ENCODE measurements at regions not wholly inside any gene's neighbourhood (a gene's known extent, or its start where the extent isn't known, plus 50 kb on each side); places are given as distances from the start of the nearest gene placed in this dataset.

- H3K4me1 Mint-ChIP-seq, result peaks cover 12% of the 10 kb centered on the region
- no peak for TF ChIP-seq ZNF462 (CRISPR knock-in tag; IDR thresholded peaks at IDR 0.05)
- no peak for TF ChIP-seq ETS1 (IDR thresholded peaks at IDR 0.05)
- no peak for TF ChIP-seq EZH2 (IDR thresholded peaks at IDR 0.05; ENCODE audit: low read depth, unreplicated experiment)
- no peak for TF ChIP-seq NANOG (IDR thresholded peaks at IDR 0.05; ENCODE audit: borderline replicate concordance)
- no peak for TF ChIP-seq POLR2AphosphoS5 (IDR thresholded peaks at IDR 0.05; ENCODE audit: low read depth)
- no peak overlapping the region for H3K27ac Mint-ChIP-seq
- H3K27me3 Mint-ChIP-seq (ENCODE audit: insufficient read depth, low read depth, poor library complexity), result peaks cover 1% of the 10 kb centered on the region
- Histone ChIP-seq H3K27ac (ENCODE audit: low read depth) (no peak overlapping the region), H3F3A (replicated peaks; ENCODE audit: low read depth) (no peaks in the 10 kb centered on the region), H3K27me3 (ENCODE audit: insufficient read depth) (no peaks in the 10 kb centered on the region), H3K79me2 (replicated peaks; ENCODE audit: insufficient read depth) (no peaks in the 10 kb centered on the region), H2AFZ (no peak overlapping the region), H3K4me1 (ENCODE audit: insufficient read depth) (peaks cover 4% of the 10 kb centered on the region), H3K36me3 (ENCODE audit: insufficient read depth) (no peaks in the 10 kb centered on the region), H3K4me3 (no peak overlapping the region), H4K20me1 (replicated peaks; ENCODE audit: insufficient read depth) (no peaks in the 10 kb centered on the region), H3K4me2 (no peak overlapping the region), H3K9me2 (ENCODE audit: insufficient read depth) (0 out of 2 replicates have a peak, but pooled peaks cover 6% of the 10 kb centered on the region)
- H3K36me3 Mint-ChIP-seq (ENCODE audit: low read depth), result no peaks in the 10 kb centered on the region
- ATAC-seq (no peak), DNase-seq (ENCODE audit: low spot score) (no peak)
- no peaks in the 10 kb centered on the region for H3K9me3 Mint-ChIP-seq
- no peak overlapping the region for H3K4me3 Mint-ChIP-seq
These were observed 903.2 kb downstream of the MCTP2 start for GRCh38 chr15:95134431-95135110.
